Lung (tissue), 11 donors: ENCODE measurements at regions not wholly inside any gene's neighbourhood (a gene's known extent, or its start where the extent isn't known, plus 50 kb on each side); places are given as distances from the start of the nearest gene placed in this dataset.

Source experiments
- ATAC-seq: fragments of 200-7000 bp; cut with Tn5 transposase; one replicate; pipeline ENCODE4 v1.9.1; 2020; ENCODE audit warnings: moderate number of reproducible peaks; ENCODE audit not compliant: insufficient read depth, low FRiP score
- DNase-seq, 3 donors: peaks; one replicate each; pipeline ENCODE4 v3.0.0-alpha.2; 2013 to 2017
- H3K27ac ChIP-seq, 2 donors: one replicate each; pipeline ENCODE4 v1.5.1; 2013; ENCODE audit warnings: mild to moderate bottlenecking in 2 of 2, moderate library complexity in 2 of 2, control low read depth in 1 of 2, inconsistent platforms in 1 of 2, low read depth in 1 of 2, low read length in 1 of 2
- H3K27me3 ChIP-seq, 3 donors: one replicate each; pipeline ENCODE4 v1.5.1; 2013; ENCODE audit warnings: low read length in 2 of 3; ENCODE audit not compliant: control insufficient read depth in 3 of 3, insufficient read depth in 3 of 3
- H3K36me3 ChIP-seq, 4 donors: one replicate each; pipeline ENCODE4 v1.5.1; 2013; ENCODE audit warnings: low read length in 4 of 4, mild to moderate bottlenecking in 1 of 4, moderate library complexity in 1 of 4; ENCODE audit not compliant: control insufficient read depth in 4 of 4, insufficient read depth in 4 of 4
- H3K4me1 ChIP-seq, 5 donors: one replicate each; pipeline ENCODE4 v1.5.1; 2013; ENCODE audit warnings: low read length in 5 of 5, mild to moderate bottlenecking in 2 of 5, moderate library complexity in 1 of 5; ENCODE audit not compliant: control insufficient read depth in 5 of 5, insufficient read depth in 5 of 5
- H3K4me3 ChIP-seq: one replicate; pipeline ENCODE4 v1.5.1; 2013; ENCODE audit warnings: mild to moderate bottlenecking, control low read depth, moderate library complexity
- H3K9ac ChIP-seq, 2 donors: one replicate each; pipeline ENCODE4 v1.5.1; 2013; ENCODE audit warnings: low read length in 2 of 2, control low read depth in 1 of 2; ENCODE audit not compliant: insufficient read depth in 1 of 2
- H3K9me3 ChIP-seq, 4 donors: one replicate each; pipeline ENCODE4 v1.5.1; 2013; ENCODE audit warnings: low read length in 3 of 4, mild to moderate bottlenecking in 1 of 4, moderate library complexity in 1 of 4; ENCODE audit not compliant: control insufficient read depth in 4 of 4, insufficient read depth in 3 of 4
- WGBS, 2 donors: extraction: QIAGEN DNeasy Blood & Tissue Kit; methylation state at CpG; one replicate each; pipeline ENCODE4 v1.1.7; 2013; 5-methylcytosine and 5-hydroxymethylcytosine counted together
- TF ChIP-seq, protein P1 (sequence below): IDR thresholded peaks from 2 replicates; pipeline ENCODE4 v1.5.1; 2012; ENCODE audit warnings: mild to moderate bottlenecking; ENCODE audit errors: control extremely low read depth, extremely low read depth
- donor health status: control.
- donor health status: control.
- donor health status: Bipolar disorder and iron deficiency.
- donor health status: healthy.
- donor health status: DM: yes; HTN: yes; CAD: no.

DNA sequence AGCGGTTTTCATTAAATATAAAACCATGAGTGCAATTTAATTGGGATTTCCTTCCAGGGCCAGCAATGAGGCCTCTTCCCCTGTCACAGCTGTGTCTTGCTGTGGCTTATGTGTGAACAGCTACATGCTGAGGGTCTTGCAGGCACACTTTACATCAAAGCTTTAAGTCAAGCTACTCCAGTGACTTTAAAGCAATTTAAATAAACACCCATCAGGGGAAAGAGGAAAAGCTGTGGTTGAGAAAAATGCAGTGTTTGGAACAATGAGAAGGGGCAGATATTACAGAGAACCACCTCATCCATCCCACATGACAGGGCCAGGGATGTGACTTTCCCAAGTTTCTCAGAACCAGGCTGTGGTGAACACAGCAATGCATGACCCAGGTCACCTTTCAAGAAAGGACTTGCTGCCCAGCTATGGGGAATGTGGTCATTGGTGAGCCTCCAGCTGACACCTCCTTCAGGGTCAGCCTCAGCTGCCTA, 115.9 kb upstream of the LPAR1 start:
- ATAC-seq, result no peak
- WGBS, 2 donors, result 64 to 92% methylated on average over 1 of the region's 1 CpG
- Histone ChIP-seq H3K36me3 (no peaks in the 10 kb centered on the region), H3K27me3 (no peaks in the 10 kb centered on the region), H3K4me1 (peaks cover 0 to 35% (median 0%) of the 10 kb centered on the region in 5 donors), H3K9me3 (no peaks in the 10 kb centered on the region), H3K4me3 (no peak overlapping the region), H3K9ac (no peak overlapping the region), H3K27ac (no peak overlapping the region)
- TF ChIP-seq, protein P1, sequence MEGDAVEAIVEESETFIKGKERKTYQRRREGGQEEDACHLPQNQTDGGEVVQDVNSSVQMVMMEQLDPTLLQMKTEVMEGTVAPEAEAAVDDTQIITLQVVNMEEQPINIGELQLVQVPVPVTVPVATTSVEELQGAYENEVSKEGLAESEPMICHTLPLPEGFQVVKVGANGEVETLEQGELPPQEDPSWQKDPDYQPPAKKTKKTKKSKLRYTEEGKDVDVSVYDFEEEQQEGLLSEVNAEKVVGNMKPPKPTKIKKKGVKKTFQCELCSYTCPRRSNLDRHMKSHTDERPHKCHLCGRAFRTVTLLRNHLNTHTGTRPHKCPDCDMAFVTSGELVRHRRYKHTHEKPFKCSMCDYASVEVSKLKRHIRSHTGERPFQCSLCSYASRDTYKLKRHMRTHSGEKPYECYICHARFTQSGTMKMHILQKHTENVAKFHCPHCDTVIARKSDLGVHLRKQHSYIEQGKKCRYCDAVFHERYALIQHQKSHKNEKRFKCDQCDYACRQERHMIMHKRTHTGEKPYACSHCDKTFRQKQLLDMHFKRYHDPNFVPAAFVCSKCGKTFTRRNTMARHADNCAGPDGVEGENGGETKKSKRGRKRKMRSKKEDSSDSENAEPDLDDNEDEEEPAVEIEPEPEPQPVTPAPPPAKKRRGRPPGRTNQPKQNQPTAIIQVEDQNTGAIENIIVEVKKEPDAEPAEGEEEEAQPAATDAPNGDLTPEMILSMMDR, result no peak
- DNase-seq, result peak; percentile 53 to 86 (median 82)

DNA sequence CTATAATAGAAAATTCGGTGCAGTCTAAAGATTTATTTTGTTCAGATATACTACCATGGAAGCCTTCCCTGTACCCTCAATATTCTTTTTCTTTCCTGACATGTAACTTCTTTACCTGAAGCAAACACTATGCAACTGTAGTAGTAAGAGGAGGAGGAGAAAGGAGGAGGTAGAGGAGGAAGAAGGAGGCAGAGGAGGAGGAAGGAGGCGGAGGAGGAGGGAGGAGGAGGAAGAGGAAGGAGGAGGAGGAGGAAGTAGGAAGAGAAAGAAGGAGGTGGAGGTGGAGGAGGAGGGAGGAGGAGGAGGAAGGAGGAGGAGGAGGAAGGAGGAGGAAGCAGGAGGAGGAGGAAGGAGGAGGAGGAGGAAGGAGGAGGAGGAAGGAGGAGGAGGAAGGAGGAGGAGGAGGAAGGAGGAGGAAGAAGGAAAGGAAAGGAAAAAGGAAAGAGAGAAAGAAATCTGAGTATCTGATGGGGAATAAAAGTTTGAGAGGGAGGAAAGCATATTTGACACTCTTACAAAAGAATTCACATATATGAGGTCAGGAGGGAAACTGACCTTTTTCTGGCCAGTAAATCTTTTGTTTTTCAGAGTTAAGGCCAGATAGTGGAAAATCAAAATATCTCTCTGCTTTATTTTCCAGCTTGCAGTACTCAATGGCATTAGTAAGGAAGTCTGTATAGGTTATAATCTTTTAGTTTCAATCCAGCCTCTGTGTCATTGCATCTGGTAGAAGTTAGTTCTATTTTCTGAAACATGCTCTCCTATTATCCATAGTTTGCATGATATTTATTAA, 114.5 kb upstream of the LPAR1 start:
- Histone ChIP-seq H3K4me1 (peaks cover 0 to 48% (median 3%) of the 10 kb centered on the region in 5 donors), H3K9me3 (no peaks in the 10 kb centered on the region), H3K36me3 (no peaks in the 10 kb centered on the region), H3K4me3 (no peak overlapping the region), H3K9ac (no peak overlapping the region), H3K27me3 (no peaks in the 10 kb centered on the region), H3K27ac (no peak overlapping the region)
- 85 to 93% methylated on average over 1 to 2 of the region's 2 CpGs for WGBS, 2 donors
- TF ChIP-seq, protein P1, result no peak
- ATAC-seq (no peak), DNase-seq (peak in 1 of 3 donors; percentile 44)

DNA sequence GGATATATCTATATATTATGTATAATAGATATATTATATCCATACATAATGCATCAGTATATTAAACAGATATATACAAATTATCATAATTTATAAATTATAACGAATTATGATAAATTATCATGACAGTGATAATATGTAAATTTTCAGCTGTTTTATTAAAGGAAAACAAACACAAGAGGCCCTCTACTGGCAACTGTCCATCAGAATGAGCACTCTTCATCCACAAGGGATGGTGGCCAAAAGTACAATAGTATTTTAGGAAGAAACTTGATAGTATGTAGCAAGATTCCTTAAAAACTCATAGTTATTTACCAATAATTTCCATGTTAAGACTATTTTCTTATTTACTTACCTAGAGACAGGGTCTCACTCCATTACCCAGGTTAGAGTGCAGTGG, 113.3 kb upstream of the LPAR1 start:
- 84 to 85% methylated on average over 1 of the region's 1 CpG for WGBS, 2 donors

More for the DNA sequence above, 113.3 kb upstream of the LPAR1 start:
- TF ChIP-seq, protein P1, result no peak
- Histone ChIP-seq H3K4me1 (peaks cover 0 to 50% (median 3%) of the 10 kb centered on the region in 5 donors), H3K27ac (no peak overlapping the region), H3K9ac (no peak overlapping the region), H3K36me3 (no peaks in the 10 kb centered on the region), H3K4me3 (no peak overlapping the region), H3K27me3 (no peaks in the 10 kb centered on the region), H3K9me3 (no peaks in the 10 kb centered on the region)
- ATAC-seq (no peak), DNase-seq (peak in 1 of 3 donors; percentile 49)
